ENCODE measurements at regions not wholly inside any gene's neighbourhood (a gene's known extent, or its start where the extent isn't known, plus 50 kb on each side); places are given as distances from the start of the nearest gene placed in this dataset.

DNA sequence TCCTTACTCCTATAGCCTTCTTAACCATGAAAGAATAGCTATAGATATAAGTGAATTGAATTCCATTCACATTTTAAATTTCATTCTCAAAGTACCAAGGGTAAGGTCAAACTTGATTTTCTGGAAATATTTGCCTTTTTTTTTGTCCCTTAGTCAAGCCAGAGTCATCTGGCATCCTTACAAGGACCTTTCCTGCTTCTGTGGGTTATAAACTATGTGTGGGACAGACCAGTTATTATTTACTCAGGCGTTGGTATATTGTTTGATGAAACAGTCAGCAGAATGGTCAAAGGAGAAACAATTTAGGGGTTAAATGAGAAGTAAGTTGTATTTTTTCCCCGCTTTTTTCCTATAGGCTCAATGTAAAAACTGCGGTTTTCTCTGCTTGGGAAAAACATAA is 1103.2 kb upstream of the ZEB2 start:
- Histone ChIP-seq H2BK120ac (ENCODE audit: low read depth, low read length, poor library complexity, severe bottlenecking) (no peak overlapping the region), H3K9me3 (ENCODE audit: control insufficient read depth, low read depth, low read length) (no peaks in the 10 kb centered on the region), H3K27me3 (ENCODE audit: insufficient read depth, low read length) (no peaks in the 10 kb centered on the region), H4K8ac (replicated peaks; ENCODE audit: insufficient read length, low read depth, low read length) (no peak overlapping the region), H4K5ac (ENCODE audit: insufficient read length, low read depth, low read length) (no peak overlapping the region), H3K79me1 (ENCODE audit: insufficient read depth, low read depth, low read length, poor library complexity, severe bottlenecking) (no peaks in the 10 kb centered on the region), H3K4me1 (ENCODE audit: insufficient read depth, low read length) (no peaks in the 10 kb centered on the region), H3K79me2 (ENCODE audit: insufficient read depth, low read length) (no peaks in the 10 kb centered on the region), H3T11ph (ENCODE audit: low read length) (no peak overlapping the region), H2AK5ac (ENCODE audit: insufficient read length, low read length) (no peak overlapping the region), H3K23ac (ENCODE audit: insufficient read length, low read depth, low read length) (no peak overlapping the region), H2BK12ac (ENCODE audit: insufficient read length, low read depth, low read length) (no peak overlapping the region), H2BK5ac (ENCODE audit: insufficient read length, low read length) (no peak overlapping the region), H2AFZ (ENCODE audit: low read length) (no peak overlapping the region), H3K18ac (ENCODE audit: insufficient read length, low read depth, low read length) (no peak overlapping the region), H3K4me2 (ENCODE audit: insufficient read depth, insufficient read length, low read length) (no peak overlapping the region), H3K56ac (ENCODE audit: insufficient read length, low read depth, low read length) (no peak overlapping the region), H3K9ac (ENCODE audit: extremely low read depth, insufficient read length, low read length) (no peak overlapping the region), H3K4ac (ENCODE audit: low read depth, low read length) (no peak overlapping the region), H4K20me1 (ENCODE audit: control insufficient read depth, insufficient read depth, insufficient read length) (no peaks in the 10 kb centered on the region), H2BK15ac (ENCODE audit: low read depth, low read length) (no peak overlapping the region), H4K91ac (ENCODE audit: insufficient read length, low read depth, low read length) (no peak overlapping the region), H3K23me2 (ENCODE audit: insufficient read length, low read depth, low read length, poor library complexity, severe bottlenecking) (no peaks in the 10 kb centered on the region), H3K27ac (ENCODE audit: insufficient read length, low read depth, low read length) (no peak overlapping the region), H2BK20ac (ENCODE audit: low read depth, low read length, poor library complexity, severe bottlenecking) (no peak overlapping the region), H3K14ac (ENCODE audit: insufficient read depth, low read length) (no peak overlapping the region)
- no peaks in the 10 kb centered on the region for H3K4me1 Mint-ChIP-seq
- DNase-seq, result no peak
- no peaks in the 10 kb centered on the region for H3K9me3 Mint-ChIP-seq
- H3K4me3 Mint-ChIP-seq, result no peak overlapping the region
- H3K27me3 Mint-ChIP-seq (ENCODE audit: low read depth), result no peaks in the 10 kb centered on the region
- no CpG with 5 or more reads among the region's 3 CpGs for WGBS (ENCODE audit: extremely low coverage, insufficient read length, low lambda C conversion rate)
- no peak overlapping the region for H3K27ac Mint-ChIP-seq
- no peak for TF ChIP-seq CTCF (conservative IDR thresholded peaks at IDR 0.05)
- H3K36me3 Mint-ChIP-seq (ENCODE audit: insufficient read depth in 1 of 3, low read depth in 3 of 3), result no peaks in the 10 kb centered on the region
